ENCODE measurements at regions not wholly inside any gene's neighbourhood (a gene's known extent, or its start where the extent isn't known, plus 50 kb on each side); places are given as distances from the start of the nearest gene placed in this dataset.
"Not testable (repeated sequence)": the region's sequence is repeated elsewhere in the genome, so short reads cannot be mapped to it uniquely, and the experiment has no call there.

GRCh38 chr14:62521309-62521708 lies 523.9 kb downstream of the KCNH5 start:
- no CpG with 5 or more reads among the region's 9 CpGs for WGBS (ENCODE audit: insufficient coverage, low lambda C conversion rate)
- H3K4me1 ChIP-seq (ENCODE audit: control insufficient read depth, insufficient read depth, low read length); H3K4me3 ChIP-seq (ENCODE audit: low read length); H3K9me3 ChIP-seq (ENCODE audit: control insufficient read depth, low read depth, low read length); DNase-seq; H3K27ac ChIP-seq (ENCODE audit: low read length); H3K36me3 ChIP-seq (ENCODE audit: control insufficient read depth, insufficient read depth, low read length); H3K27me3 ChIP-seq (ENCODE audit: control insufficient read depth, insufficient read depth, low read length): not testable (repeated sequence)

- H3K36me3 ChIP-seq (ENCODE audit: control insufficient read depth, insufficient read depth, low read length): no peaks in the 10 kb centered on the region
- no peak for DNase-seq
- no peak overlapping the region for H3K4me3 ChIP-seq (ENCODE audit: low read length)
- no peaks in the 10 kb centered on the region for H3K4me1 ChIP-seq (ENCODE audit: control insufficient read depth, insufficient read depth, low read length)
- H3K9me3 ChIP-seq (ENCODE audit: control insufficient read depth, low read depth, low read length): no peaks in the 10 kb centered on the region
- H3K27me3 ChIP-seq (ENCODE audit: control insufficient read depth, insufficient read depth, low read length): no peaks in the 10 kb centered on the region
- no CpG with 5 or more reads among the region's 1 CpG for WGBS (ENCODE audit: insufficient coverage, low lambda C conversion rate)
- H3K27ac ChIP-seq (ENCODE audit: low read length): no peak overlapping the region
Observed at GRCh38 chr14:62528296-62528695, 517.0 kb downstream of the KCNH5 start.

- Histone ChIP-seq H3K4me3 (ENCODE audit: low read length) (no peak overlapping the region), H3K4me1 (ENCODE audit: control insufficient read depth, insufficient read depth, low read length) (no peaks in the 10 kb centered on the region), H3K27ac (ENCODE audit: low read length) (no peak overlapping the region), H3K36me3 (ENCODE audit: control insufficient read depth, insufficient read depth, low read length) (no peaks in the 10 kb centered on the region), H3K27me3 (ENCODE audit: control insufficient read depth, insufficient read depth, low read length) (no peaks in the 10 kb centered on the region), H3K9me3 (ENCODE audit: control insufficient read depth, low read depth, low read length) (no peaks in the 10 kb centered on the region)
- no peak for DNase-seq
- WGBS (ENCODE audit: insufficient coverage, low lambda C conversion rate): no CpG with 5 or more reads among the region's 2 CpGs
Observed at GRCh38 chr14:62532181-62532580, 513.1 kb downstream of the KCNH5 start.

GRCh38 chr14:62546862-62547474 lies 498.3 kb downstream of the KCNH5 start:
- H3K27me3 ChIP-seq (ENCODE audit: control insufficient read depth, insufficient read depth, low read length): no peaks in the 10 kb centered on the region
- no peak for DNase-seq
- H3K4me3 ChIP-seq (ENCODE audit: low read length): no peak overlapping the region
- no CpG with 5 or more reads among the region's 1 CpG for WGBS (ENCODE audit: insufficient coverage, low lambda C conversion rate)
- no peaks in the 10 kb centered on the region for H3K4me1 ChIP-seq (ENCODE audit: control insufficient read depth, insufficient read depth, low read length)
- no peak overlapping the region for H3K27ac ChIP-seq (ENCODE audit: low read length)
- peaks cover 3% of the 10 kb centered on the region for H3K9me3 ChIP-seq (ENCODE audit: control insufficient read depth, low read depth, low read length)
- H3K36me3 ChIP-seq (ENCODE audit: control insufficient read depth, insufficient read depth, low read length): no peaks in the 10 kb centered on the region

- no peak overlapping the region for H3K27ac ChIP-seq (ENCODE audit: low read length)
- no peak overlapping the region for H3K4me3 ChIP-seq (ENCODE audit: low read length)
- H3K4me1 ChIP-seq (ENCODE audit: control insufficient read depth, insufficient read depth, low read length): no peaks in the 10 kb centered on the region
- H3K9me3 ChIP-seq (ENCODE audit: control insufficient read depth, low read depth, low read length): no peaks in the 10 kb centered on the region
- WGBS (ENCODE audit: insufficient coverage, low lambda C conversion rate): no CpG with 5 or more reads among the region's 6 CpGs
- H3K36me3 ChIP-seq (ENCODE audit: control insufficient read depth, insufficient read depth, low read length): no peaks in the 10 kb centered on the region
- no peaks in the 10 kb centered on the region for H3K27me3 ChIP-seq (ENCODE audit: control insufficient read depth, insufficient read depth, low read length)
- DNase-seq: no peak
Observed at GRCh38 chr14:62557416-62557815, 487.8 kb downstream of the KCNH5 start.

- H3K27ac ChIP-seq (ENCODE audit: low read length): no peak overlapping the region
Observed at GRCh38 chr14:62558451-62558850, 486.8 kb downstream of the KCNH5 start.

GRCh38 chr14:62585247-62585646 lies 460.0 kb downstream of the KCNH5 start:
- H3K36me3 ChIP-seq (ENCODE audit: control insufficient read depth, insufficient read depth, low read length): no peaks in the 10 kb centered on the region
- no peaks in the 10 kb centered on the region for H3K9me3 ChIP-seq (ENCODE audit: control insufficient read depth, low read depth, low read length)
- no peak overlapping the region for H3K4me3 ChIP-seq (ENCODE audit: low read length)
- DNase-seq: no peak
- no peak overlapping the region for H3K27ac ChIP-seq (ENCODE audit: low read length)
- H3K27me3 ChIP-seq (ENCODE audit: control insufficient read depth, insufficient read depth, low read length): no peaks in the 10 kb centered on the region
- WGBS (ENCODE audit: insufficient coverage, low lambda C conversion rate): 100% methylated on average over 2 of the region's 2 CpGs
- no peaks in the 10 kb centered on the region for H3K4me1 ChIP-seq (ENCODE audit: control insufficient read depth, insufficient read depth, low read length)

More at GRCh38 chr14:62558451-62558850, 486.8 kb downstream of the KCNH5 start:
- H3K27me3 ChIP-seq (ENCODE audit: control insufficient read depth, insufficient read depth, low read length): no peaks in the 10 kb centered on the region
- no peaks in the 10 kb centered on the region for H3K4me1 ChIP-seq (ENCODE audit: control insufficient read depth, insufficient read depth, low read length)
- H3K9me3 ChIP-seq (ENCODE audit: control insufficient read depth, low read depth, low read length): no peaks in the 10 kb centered on the region
- no peak overlapping the region for H3K4me3 ChIP-seq (ENCODE audit: low read length)
- DNase-seq: no peak
- no CpG with 5 or more reads among the region's 1 CpG for WGBS (ENCODE audit: insufficient coverage, low lambda C conversion rate)
- H3K36me3 ChIP-seq (ENCODE audit: control insufficient read depth, insufficient read depth, low read length): no peaks in the 10 kb centered on the region

- no peak for DNase-seq
Observed at GRCh38 chr14:62592877-62593276, 452.4 kb downstream of the KCNH5 start.

GRCh38 chr14:62597143-62597542 lies 448.1 kb downstream of the KCNH5 start:
- no peak overlapping the region for H3K27ac ChIP-seq (ENCODE audit: low read length)
- no peak for DNase-seq
- 88% methylated on average over 1 of the region's 1 CpG for WGBS (ENCODE audit: insufficient coverage, low lambda C conversion rate)
- no peaks in the 10 kb centered on the region for H3K36me3 ChIP-seq (ENCODE audit: control insufficient read depth, insufficient read depth, low read length)
- H3K4me3 ChIP-seq (ENCODE audit: low read length): no peak overlapping the region
- H3K4me1 ChIP-seq (ENCODE audit: control insufficient read depth, insufficient read depth, low read length): no peaks in the 10 kb centered on the region
- H3K27me3 ChIP-seq (ENCODE audit: control insufficient read depth, insufficient read depth, low read length): no peaks in the 10 kb centered on the region
- peaks cover 7% of the 10 kb centered on the region for H3K9me3 ChIP-seq (ENCODE audit: control insufficient read depth, low read depth, low read length)

More at GRCh38 chr14:62592877-62593276, 452.4 kb downstream of the KCNH5 start:
- Histone ChIP-seq H3K4me3 (ENCODE audit: low read length) (no peak overlapping the region), H3K36me3 (ENCODE audit: control insufficient read depth, insufficient read depth, low read length) (no peaks in the 10 kb centered on the region), H3K9me3 (ENCODE audit: control insufficient read depth, low read depth, low read length) (peaks cover 4% of the 10 kb centered on the region), H3K4me1 (ENCODE audit: control insufficient read depth, insufficient read depth, low read length) (no peaks in the 10 kb centered on the region), H3K27me3 (ENCODE audit: control insufficient read depth, insufficient read depth, low read length) (no peaks in the 10 kb centered on the region), H3K27ac (ENCODE audit: low read length) (no peak overlapping the region)
- 20% methylated on average over 1 of the region's 1 CpG for WGBS (ENCODE audit: insufficient coverage, low lambda C conversion rate)

- no peak for DNase-seq
- no peaks in the 10 kb centered on the region for H3K27me3 ChIP-seq (ENCODE audit: control insufficient read depth, insufficient read depth, low read length)
- peaks cover 7% of the 10 kb centered on the region for H3K9me3 ChIP-seq (ENCODE audit: control insufficient read depth, low read depth, low read length)
- no peak overlapping the region for H3K27ac ChIP-seq (ENCODE audit: low read length)
- WGBS (ENCODE audit: insufficient coverage, low lambda C conversion rate): 100% methylated on average over 1 of the region's 2 CpGs
- H3K4me1 ChIP-seq (ENCODE audit: control insufficient read depth, insufficient read depth, low read length): no peaks in the 10 kb centered on the region
- no peak overlapping the region for H3K4me3 ChIP-seq (ENCODE audit: low read length)
- H3K36me3 ChIP-seq (ENCODE audit: control insufficient read depth, insufficient read depth, low read length): no peaks in the 10 kb centered on the region
Observed at GRCh38 chr14:62599616-62600385, 445.5 kb downstream of the KCNH5 start.

GRCh38 chr14:62602712-62603111 lies 442.5 kb downstream of the KCNH5 start:
- Histone ChIP-seq H3K9me3 (ENCODE audit: control insufficient read depth, low read depth, low read length) (peaks cover 3% of the 10 kb centered on the region), H3K4me1 (ENCODE audit: control insufficient read depth, insufficient read depth, low read length) (no peaks in the 10 kb centered on the region), H3K36me3 (ENCODE audit: control insufficient read depth, insufficient read depth, low read length) (no peaks in the 10 kb centered on the region), H3K4me3 (ENCODE audit: low read length) (no peak overlapping the region), H3K27me3 (ENCODE audit: control insufficient read depth, insufficient read depth, low read length) (no peaks in the 10 kb centered on the region), H3K27ac (ENCODE audit: low read length) (no peak overlapping the region)
- no peak for DNase-seq
- 100% methylated on average over 1 of the region's 2 CpGs for WGBS (ENCODE audit: insufficient coverage, low lambda C conversion rate)

Measured in large intestine (tissue), 3 donors.